ENCODE measurements at regions not wholly inside any gene's neighbourhood (a gene's known extent, or its start where the extent isn't known, plus 50 kb on each side); places are given as distances from the start of the nearest gene placed in this dataset.
"Not testable (repeated sequence)": the region's sequence is repeated elsewhere in the genome, so short reads cannot be mapped to it uniquely, and the experiment has no call there.

- no peak for DNase-seq (ENCODE audit: low read depth, low spot score)
- Histone ChIP-seq H3K4me3 (ENCODE audit: low read depth, low read length) (no peak overlapping the region), H3K27me3 (ENCODE audit: control insufficient read depth, insufficient read depth, low read length) (no peaks in the 10 kb centered on the region), H3K9me3 (ENCODE audit: control insufficient read depth, insufficient read depth, low read length) (no peaks in the 10 kb centered on the region), H3K27ac (ENCODE audit: low read depth, low read length) (no peak overlapping the region)
- no peak for TF ChIP-seq CTCF (IDR thresholded peaks at IDR 0.05; ENCODE audit: low read depth, low read length)
- ChIA-PET CTCF (no interaction called here), POLR2A (no interaction called here)
These were observed 242.3 kb downstream of the CAAP1 start for GRCh38 chr9:26650325-26650724.

GRCh38 chr9:26643826-26644225 lies 248.8 kb downstream of the CAAP1 start:
- DNase-seq (ENCODE audit: low read depth, low spot score), result no peak
- CTCF ChIA-PET, result no interaction called here

GRCh38 chr9:26639761-26640160 lies 252.8 kb downstream of the CAAP1 start:
- TF ChIP-seq CTCF (IDR thresholded peaks at IDR 0.05; ENCODE audit: low read depth, low read length), result no peak

More at GRCh38 chr9:26643826-26644225, 248.8 kb downstream of the CAAP1 start:
- Histone ChIP-seq H3K27ac (ENCODE audit: low read depth, low read length) (no peak overlapping the region), H3K27me3 (ENCODE audit: control insufficient read depth, insufficient read depth, low read length) (no peaks in the 10 kb centered on the region), H3K4me3 (ENCODE audit: low read depth, low read length) (no peak overlapping the region), H3K9me3 (ENCODE audit: control insufficient read depth, insufficient read depth, low read length) (no peaks in the 10 kb centered on the region; the same call in 1 of the 2 replicates)
- POLR2A ChIA-PET, result no interaction called here
- no peak for TF ChIP-seq CTCF (IDR thresholded peaks at IDR 0.05; ENCODE audit: low read depth, low read length)

GRCh38 chr9:26637101-26637500 lies 255.5 kb downstream of the CAAP1 start:
- CTCF ChIA-PET, result no interaction called here
- POLR2A ChIA-PET, result no interaction called here
- DNase-seq (ENCODE audit: low read depth, low spot score), result no peak
- Histone ChIP-seq H3K27me3 (ENCODE audit: control insufficient read depth, insufficient read depth, low read length) (no peaks in the 10 kb centered on the region), H3K27ac (ENCODE audit: low read depth, low read length) (peak overlapping the region; percentile 2), H3K9me3 (ENCODE audit: control insufficient read depth, insufficient read depth, low read length) (no peaks in the 10 kb centered on the region; the same call in 1 of the 2 replicates), H3K4me3 (ENCODE audit: low read depth, low read length) (no peak overlapping the region)
- TF ChIP-seq CTCF (IDR thresholded peaks at IDR 0.05; ENCODE audit: low read depth, low read length), result no peak

More at GRCh38 chr9:26639761-26640160, 252.8 kb downstream of the CAAP1 start:
- no peaks in the 10 kb centered on the region for H3K27me3 ChIP-seq (ENCODE audit: control insufficient read depth, insufficient read depth, low read length)
- CTCF ChIA-PET, result no interaction called here
- H3K27ac ChIP-seq (ENCODE audit: low read depth, low read length), result no peak overlapping the region
- POLR2A ChIA-PET, result no interaction called here
- H3K4me3 ChIP-seq (ENCODE audit: low read depth, low read length), result no peak overlapping the region
- H3K9me3 ChIP-seq (ENCODE audit: control insufficient read depth, insufficient read depth, low read length), result no peaks in the 10 kb centered on the region; the same call in 1 of the 2 replicates
- DNase-seq (ENCODE audit: low read depth, low spot score), result no peak

- CTCF ChIA-PET, result not testable (repeated sequence)
These were observed 278.7 kb downstream of the CAAP1 start for GRCh38 chr9:26613851-26614350.

GRCh38 chr9:26612211-26612610 lies 280.4 kb downstream of the CAAP1 start:
- no peaks in the 10 kb centered on the region for H3K27me3 ChIP-seq (ENCODE audit: control insufficient read depth, insufficient read depth, low read length)
- no peak for TF ChIP-seq CTCF (IDR thresholded peaks at IDR 0.05; ENCODE audit: low read depth, low read length)
- no peak overlapping the region for H3K27ac ChIP-seq (ENCODE audit: low read depth, low read length)
- no peak for DNase-seq (ENCODE audit: low read depth, low spot score)
- H3K9me3 ChIP-seq (ENCODE audit: control insufficient read depth, insufficient read depth, low read length), result peaks cover 2% of the 10 kb centered on the region; the same call in 1 of the 2 replicates
- H3K4me3 ChIP-seq (ENCODE audit: low read depth, low read length), result no peak overlapping the region
- ChIA-PET POLR2A (no interaction called here), CTCF (no interaction called here)

More at GRCh38 chr9:26613851-26614350, 278.7 kb downstream of the CAAP1 start:
- H3K27ac ChIP-seq (ENCODE audit: low read depth, low read length); H3K4me3 ChIP-seq (ENCODE audit: low read depth, low read length); H3K27me3 ChIP-seq (ENCODE audit: control insufficient read depth, insufficient read depth, low read length); DNase-seq (ENCODE audit: low read depth, low spot score); POLR2A ChIA-PET; H3K9me3 ChIP-seq (ENCODE audit: control insufficient read depth, insufficient read depth, low read length): not testable (repeated sequence)

Measured in AG04450 (cell line).